ENCODE measurements at regions not wholly inside any gene's neighbourhood (a gene's known extent, or its start where the extent isn't known, plus 50 kb on each side); places are given as distances from the start of the nearest gene placed in this dataset.

DNA sequence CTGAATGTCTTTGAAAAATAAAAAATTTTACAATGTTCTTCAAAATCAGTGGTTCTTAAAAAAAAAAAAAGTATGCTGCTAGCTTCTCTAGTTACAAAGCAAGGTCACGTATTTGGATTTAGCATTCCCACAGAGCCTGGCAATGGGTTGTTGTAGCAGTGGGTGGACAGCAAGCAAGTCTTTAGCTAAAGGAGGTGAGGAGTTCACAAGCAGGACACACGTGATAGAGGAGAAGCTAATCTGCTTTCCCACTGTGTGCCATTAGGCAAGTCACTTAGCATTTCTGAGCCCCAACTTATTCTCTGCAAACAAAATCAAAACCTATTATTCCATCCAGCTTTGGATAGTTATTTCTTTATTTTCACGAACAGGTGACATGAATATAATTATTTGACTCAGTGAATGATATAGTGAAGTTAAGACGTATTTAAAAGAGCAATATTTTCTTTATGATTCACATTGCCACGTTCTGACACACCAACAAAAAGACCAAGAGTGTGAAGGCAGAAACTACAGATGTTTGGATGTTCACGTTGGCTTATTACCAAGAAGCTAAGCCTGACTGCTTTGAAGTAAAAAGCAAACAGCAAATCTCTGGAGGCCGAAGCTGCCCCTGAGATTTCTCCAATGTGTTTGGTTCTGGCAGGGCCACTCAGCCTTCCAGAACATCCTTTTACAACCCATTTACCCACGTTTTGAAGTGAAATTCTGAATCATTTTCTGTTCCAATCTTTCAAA, 612.1 kb upstream of the CDH6 start:
- no peaks in the 10 kb centered on the region for H3K27me3 ChIP-seq (ENCODE audit: control insufficient read depth, low read length)
- no peak overlapping the region for H3K4me2 ChIP-seq (ENCODE audit: low read length)
- H3K36me3 ChIP-seq (ENCODE audit: control insufficient read depth, low read length) = no peaks in the 10 kb centered on the region
- no peaks in the 10 kb centered on the region for H3F3A ChIP-seq (ENCODE audit: control insufficient read depth, insufficient read depth)
- no peak overlapping the region for H3K4me3 ChIP-seq (ENCODE audit: low read length)
- H3K4me1 ChIP-seq (ENCODE audit: control insufficient read depth, low read length) = no peaks in the 10 kb centered on the region
- TF ChIP-seq, protein P1, sequence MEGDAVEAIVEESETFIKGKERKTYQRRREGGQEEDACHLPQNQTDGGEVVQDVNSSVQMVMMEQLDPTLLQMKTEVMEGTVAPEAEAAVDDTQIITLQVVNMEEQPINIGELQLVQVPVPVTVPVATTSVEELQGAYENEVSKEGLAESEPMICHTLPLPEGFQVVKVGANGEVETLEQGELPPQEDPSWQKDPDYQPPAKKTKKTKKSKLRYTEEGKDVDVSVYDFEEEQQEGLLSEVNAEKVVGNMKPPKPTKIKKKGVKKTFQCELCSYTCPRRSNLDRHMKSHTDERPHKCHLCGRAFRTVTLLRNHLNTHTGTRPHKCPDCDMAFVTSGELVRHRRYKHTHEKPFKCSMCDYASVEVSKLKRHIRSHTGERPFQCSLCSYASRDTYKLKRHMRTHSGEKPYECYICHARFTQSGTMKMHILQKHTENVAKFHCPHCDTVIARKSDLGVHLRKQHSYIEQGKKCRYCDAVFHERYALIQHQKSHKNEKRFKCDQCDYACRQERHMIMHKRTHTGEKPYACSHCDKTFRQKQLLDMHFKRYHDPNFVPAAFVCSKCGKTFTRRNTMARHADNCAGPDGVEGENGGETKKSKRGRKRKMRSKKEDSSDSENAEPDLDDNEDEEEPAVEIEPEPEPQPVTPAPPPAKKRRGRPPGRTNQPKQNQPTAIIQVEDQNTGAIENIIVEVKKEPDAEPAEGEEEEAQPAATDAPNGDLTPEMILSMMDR (IDR thresholded peaks at IDR 0.05; ENCODE audit: low read depth, low read length, poor library complexity, severe bottlenecking) = no peak
- no peak for TF ChIP-seq EZH2phosphoT487 (IDR thresholded peaks at IDR 0.05; ENCODE audit: borderline replicate concordance, low read length)
- H3K9me2 ChIP-seq (replicated peaks; ENCODE audit: control insufficient read depth, low read length) = no peaks in the 10 kb centered on the region
- H3K79me2 ChIP-seq (ENCODE audit: control insufficient read depth, low read length) = no peaks in the 10 kb centered on the region
- no peaks in the 10 kb centered on the region for H3K9me3 ChIP-seq (ENCODE audit: control insufficient read depth, insufficient read depth, low read length)
- no peak overlapping the region for H3K27ac ChIP-seq (ENCODE audit: low read depth, low read length)
- H4K20me1 ChIP-seq (ENCODE audit: control insufficient read depth, insufficient read depth, low read depth, low read length) = no peaks in the 10 kb centered on the region

DNA sequence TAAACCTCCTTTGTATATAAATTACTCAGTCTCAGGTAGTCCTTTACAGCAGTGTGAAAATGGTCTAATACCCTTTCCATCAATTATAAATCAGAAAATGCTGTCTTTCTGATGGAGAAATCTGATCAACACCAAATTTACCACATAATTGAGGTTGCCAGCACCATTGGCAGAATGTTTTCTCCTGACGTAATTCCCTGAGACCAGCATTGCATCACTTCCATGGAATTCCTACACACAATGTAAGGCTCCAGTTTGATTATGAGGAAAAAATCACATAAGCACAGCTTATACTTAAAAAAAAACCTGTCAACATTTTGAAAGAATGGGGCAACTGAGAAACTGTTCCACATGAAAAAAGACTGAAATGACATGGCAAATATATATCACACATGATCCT, 618.7 kb upstream of the CDH6 start:
- H3K27me3 ChIP-seq (ENCODE audit: control insufficient read depth, low read length) = no peaks in the 10 kb centered on the region
- H3K9me2 ChIP-seq (replicated peaks; ENCODE audit: control insufficient read depth, low read length) = no peaks in the 10 kb centered on the region
- no peaks in the 10 kb centered on the region for H4K20me1 ChIP-seq (ENCODE audit: control insufficient read depth, insufficient read depth, low read depth, low read length)
- TF ChIP-seq EZH2phosphoT487 (IDR thresholded peaks at IDR 0.05; ENCODE audit: borderline replicate concordance, low read length) = no peak
- TF ChIP-seq, protein P1 (IDR thresholded peaks at IDR 0.05; ENCODE audit: low read depth, low read length, poor library complexity, severe bottlenecking) = no peak
- H3K79me2 ChIP-seq (ENCODE audit: control insufficient read depth, low read length) = no peaks in the 10 kb centered on the region
- no peaks in the 10 kb centered on the region for H3F3A ChIP-seq (ENCODE audit: control insufficient read depth, insufficient read depth)
- no peak overlapping the region for H3K4me3 ChIP-seq (ENCODE audit: low read length)
- no peaks in the 10 kb centered on the region for H3K9me3 ChIP-seq (ENCODE audit: control insufficient read depth, insufficient read depth, low read length)
- H3K36me3 ChIP-seq (ENCODE audit: control insufficient read depth, low read length) = no peaks in the 10 kb centered on the region
- H3K27ac ChIP-seq (ENCODE audit: low read depth, low read length) = no peak overlapping the region
- H3K4me2 ChIP-seq (ENCODE audit: low read length) = no peak overlapping the region
- H3K4me1 ChIP-seq (ENCODE audit: control insufficient read depth, low read length) = no peaks in the 10 kb centered on the region

DNA sequence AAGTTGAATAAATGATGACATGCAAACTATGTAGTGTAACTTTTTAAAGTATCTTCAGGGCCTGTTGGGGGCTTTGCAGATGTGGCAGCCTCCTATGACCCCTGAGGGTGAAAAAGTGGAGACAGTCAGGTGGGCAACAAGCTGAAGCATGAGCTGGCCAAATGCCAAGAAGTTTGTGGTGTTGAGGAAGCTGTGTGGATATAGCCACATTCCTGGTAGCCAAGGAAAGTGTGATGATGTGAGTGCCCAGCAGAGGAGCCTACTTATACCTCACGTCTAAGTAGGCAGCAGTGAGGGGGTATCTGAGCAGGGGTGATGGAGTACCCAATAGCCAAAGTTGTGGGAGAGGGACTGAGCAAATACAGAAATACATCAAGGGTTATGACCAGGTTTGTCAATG, 621.2 kb upstream of the CDH6 start:
- no peaks in the 10 kb centered on the region for H3K9me3 ChIP-seq (ENCODE audit: control insufficient read depth, insufficient read depth, low read length)
- TF ChIP-seq, protein P1 (IDR thresholded peaks at IDR 0.05; ENCODE audit: low read depth, low read length, poor library complexity, severe bottlenecking) = no peak
- no peak for TF ChIP-seq EZH2phosphoT487 (IDR thresholded peaks at IDR 0.05; ENCODE audit: borderline replicate concordance, low read length)
- no peaks in the 10 kb centered on the region for H3F3A ChIP-seq (ENCODE audit: control insufficient read depth, insufficient read depth)
- H3K4me2 ChIP-seq (ENCODE audit: low read length) = no peak overlapping the region
- H3K4me3 ChIP-seq (ENCODE audit: low read length) = no peak overlapping the region
- H3K27ac ChIP-seq (ENCODE audit: low read depth, low read length) = no peak overlapping the region
- no peaks in the 10 kb centered on the region for H3K36me3 ChIP-seq (ENCODE audit: control insufficient read depth, low read length)
- H4K20me1 ChIP-seq (ENCODE audit: control insufficient read depth, insufficient read depth, low read depth, low read length) = no peaks in the 10 kb centered on the region
- no peaks in the 10 kb centered on the region for H3K4me1 ChIP-seq (ENCODE audit: control insufficient read depth, low read length)
- H3K27me3 ChIP-seq (ENCODE audit: control insufficient read depth, low read length) = no peaks in the 10 kb centered on the region
- no peaks in the 10 kb centered on the region for H3K9me2 ChIP-seq (replicated peaks; ENCODE audit: control insufficient read depth, low read length)
- no peaks in the 10 kb centered on the region for H3K79me2 ChIP-seq (ENCODE audit: control insufficient read depth, low read length)
